Activated CD4-positive, alpha-beta T cell treated with anti-CD3 and anti-CD28 coated beads, Interleukin-2, amount 50 U/mL, for 24 hours (primary cell): ENCODE measurements at regions not wholly inside any gene's neighbourhood (a gene's known extent, or its start where the extent isn't known, plus 50 kb on each side); places are given as distances from the start of the nearest gene placed in this dataset.

Experiments used
- DNase-seq, 2 donors: peaks; one replicate each; pipeline ENCODE4 v3.0.0-alpha.2; 2020; ENCODE audit warnings: low read depth in 1 of 2, low spot score in 1 of 2

DNA sequence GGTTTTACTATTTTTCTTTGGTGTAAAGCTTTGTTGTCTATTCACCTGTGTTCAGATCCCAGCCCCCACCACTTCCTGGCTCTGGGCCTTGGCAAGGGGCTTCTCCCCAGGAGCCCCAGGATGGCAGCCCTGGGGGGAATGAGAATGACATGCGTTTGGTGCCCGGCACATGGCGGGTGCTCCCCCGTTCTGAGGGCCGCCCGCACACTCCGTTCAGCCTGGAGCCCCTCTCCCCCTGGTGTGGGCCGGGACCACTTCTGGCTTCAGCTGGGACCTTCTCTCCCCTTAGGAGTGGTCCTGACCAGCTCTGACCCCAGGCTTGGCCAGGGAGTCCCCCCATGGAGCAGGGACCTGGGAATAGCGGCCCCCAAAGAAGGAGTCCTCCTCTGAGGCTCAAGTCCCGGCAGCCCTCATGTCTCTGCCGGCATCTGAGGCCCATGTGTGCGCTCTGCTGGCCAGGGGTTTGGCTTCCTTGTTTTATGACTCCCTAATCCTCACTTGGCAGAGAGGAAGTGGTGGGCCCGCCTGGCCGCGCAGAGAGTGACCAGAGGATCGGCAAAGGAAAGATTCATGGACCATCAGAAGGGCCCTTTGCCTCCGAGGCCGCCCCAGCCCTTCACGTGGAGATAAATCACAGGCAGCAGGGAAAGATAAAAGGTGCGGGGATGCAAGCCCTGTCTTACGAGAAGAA is 57.0 kb upstream of the LMX1B start:
- no peak for DNase-seq

DNA sequence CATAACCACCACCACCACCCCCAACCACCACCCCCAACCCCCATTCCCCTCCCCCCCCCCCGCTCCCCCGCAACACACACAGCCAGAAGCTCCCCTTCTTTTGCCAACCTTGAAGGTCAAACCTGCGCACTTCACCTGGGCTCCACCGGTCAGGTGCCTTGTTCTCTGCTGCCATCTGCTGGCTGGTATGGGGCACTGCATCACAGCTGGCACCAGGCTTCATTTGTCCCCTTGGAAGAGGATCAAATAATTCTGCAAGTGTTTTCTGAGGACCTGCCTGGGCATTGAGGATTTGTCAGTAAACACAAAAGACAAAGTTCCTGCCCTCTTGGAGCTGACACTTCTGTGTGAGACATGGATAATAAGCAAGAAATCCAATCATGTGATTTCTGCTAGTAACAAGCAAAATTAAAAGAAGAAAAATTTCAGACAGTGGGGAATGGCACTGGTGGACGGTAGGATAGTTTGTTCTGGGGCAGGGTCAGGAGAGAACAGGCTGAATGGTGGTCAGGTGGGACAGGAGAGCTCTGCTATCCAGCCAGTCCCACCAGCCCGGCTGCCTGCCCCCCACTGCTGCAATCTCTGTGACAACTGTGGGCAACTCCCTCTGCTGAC is 55.6 kb upstream of the LMX1B start:
- DNase-seq = peak; percentile 60 to 64

DNA sequence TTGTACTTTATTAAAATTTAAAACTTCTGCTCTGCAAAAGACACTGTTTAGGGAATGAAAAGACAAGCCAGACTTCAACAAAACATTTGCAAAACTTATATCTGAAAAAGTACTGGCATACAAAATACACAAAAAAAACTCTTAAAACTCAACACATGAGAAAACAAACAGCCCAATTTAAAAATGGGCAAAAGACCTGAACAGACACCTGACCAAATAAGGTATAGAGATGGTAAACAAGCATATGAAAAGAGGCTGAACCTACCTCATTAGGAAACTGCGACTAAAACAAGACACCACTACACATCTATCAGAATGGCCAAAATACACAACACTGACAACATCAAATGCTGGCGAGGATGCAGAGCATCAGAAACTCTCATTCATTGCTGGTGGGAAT is 54.4 kb upstream of the LMX1B start:
- no peak for DNase-seq

DNA sequence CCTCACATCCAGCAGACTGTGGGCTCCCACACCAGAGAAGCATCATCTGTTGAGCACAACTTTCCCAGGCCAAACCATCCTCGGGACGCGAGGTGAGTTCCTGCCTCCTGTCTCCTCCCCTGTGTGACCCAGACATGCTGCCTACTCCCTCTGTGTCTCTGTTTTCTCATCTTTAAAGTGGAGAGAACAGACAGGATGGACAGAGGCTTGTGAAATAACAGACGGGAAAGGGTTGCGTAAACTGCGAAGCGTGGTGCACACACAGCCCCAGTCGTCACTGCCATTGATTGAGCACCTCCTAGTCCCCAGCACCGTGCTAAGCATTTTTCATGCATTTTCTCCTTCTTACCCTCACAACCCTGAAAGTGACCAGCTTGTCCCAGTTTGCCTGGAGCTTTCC is 52.1 kb upstream of the LMX1B start:
- no peak for DNase-seq

DNA sequence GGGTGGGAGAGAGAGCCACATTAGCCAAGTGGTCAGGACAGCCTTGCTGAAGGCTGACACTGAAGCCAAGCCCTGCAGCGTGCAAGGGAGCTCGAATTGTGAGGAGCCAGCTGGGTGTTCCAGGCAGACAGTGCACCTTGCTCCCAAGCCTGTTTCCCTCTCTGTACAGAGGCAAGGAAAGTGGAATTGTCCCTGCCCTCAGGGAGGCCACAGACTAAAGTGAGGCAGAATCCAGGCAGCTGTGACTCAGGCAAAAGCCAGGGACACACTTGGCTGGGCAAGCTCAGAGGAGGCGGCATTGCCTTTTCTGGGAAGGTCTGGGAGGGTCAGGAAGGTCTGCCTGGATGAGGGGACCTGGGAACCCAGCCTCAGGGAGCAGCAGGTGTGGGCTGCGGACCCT is 50.2 kb upstream of the LMX1B start:
- DNase-seq = no peak
